ENCODE measurements at regions not wholly inside any gene's neighbourhood (a gene's known extent, or its start where the extent isn't known, plus 50 kb on each side); places are given as distances from the start of the nearest gene placed in this dataset.

- no peak overlapping the region for H3K27ac Mint-ChIP-seq (ENCODE audit: low read depth, unreplicated experiment)
- H3K4me3 Mint-ChIP-seq (ENCODE audit: unreplicated experiment), result no peak overlapping the region
- intact Hi-C loops (cut with micrococcal nuclease), result no loop called here
- no peaks in the 10 kb centered on the region for H3K27me3 Mint-ChIP-seq (ENCODE audit: insufficient read depth, unreplicated experiment)
- ChIA-PET CTCF (interaction anchor here (0.7 kb wide), 1 partner anchor 261 kb away, joined by 3 read pairs; no protein-coding TSS in a partner anchor), POLR2A (no interaction called here)
- no peaks in the 10 kb centered on the region for H3K9me3 Mint-ChIP-seq (ENCODE audit: unreplicated experiment)
- TF ChIP-seq CTCF (IDR thresholded peaks at IDR 0.05; ENCODE audit: unreplicated experiment), result no peak
- no peaks in the 10 kb centered on the region for H3K4me1 Mint-ChIP-seq (ENCODE audit: insufficient read depth, unreplicated experiment)
- DNase-seq (ENCODE audit: unreplicated experiment), result peak; percentile 8
- BruUV-seq (replicated peaks), result no TSS peak
- H3K36me3 Mint-ChIP-seq (ENCODE audit: insufficient read depth, unreplicated experiment), result no peaks in the 10 kb centered on the region
Observed at GRCh38 chr7:85659364-85659763, 472.5 kb upstream of the SEMA3D start.

GRCh38 chr7:85655252-85655651 is 468.4 kb upstream of the SEMA3D start:
- no peak overlapping the region for H3K4me3 Mint-ChIP-seq (ENCODE audit: unreplicated experiment)
- intact Hi-C loops (cut with micrococcal nuclease), result no loop called here
- H3K36me3 Mint-ChIP-seq (ENCODE audit: insufficient read depth, unreplicated experiment), result no peaks in the 10 kb centered on the region
- H3K27ac Mint-ChIP-seq (ENCODE audit: low read depth, unreplicated experiment), result no peak overlapping the region
- no TSS peak for BruUV-seq (replicated peaks)
- POLR2A ChIA-PET, result interaction anchor here (1.3 kb wide), 1 partner anchor 28 kb away, joined by 3 read pairs; no protein-coding TSS in a partner anchor
- CTCF ChIA-PET, result interaction anchor here (1.1 kb wide), 1 partner anchor 41 kb away, joined by 3 read pairs; no protein-coding TSS in a partner anchor
- H3K9me3 Mint-ChIP-seq (ENCODE audit: unreplicated experiment), result no peaks in the 10 kb centered on the region
- H3K4me1 Mint-ChIP-seq (ENCODE audit: insufficient read depth, unreplicated experiment), result no peaks in the 10 kb centered on the region
- peaks cover 17% of the 10 kb centered on the region for H3K27me3 Mint-ChIP-seq (ENCODE audit: insufficient read depth, unreplicated experiment)
- DNase-seq (ENCODE audit: unreplicated experiment), result no peak
- no peak for TF ChIP-seq CTCF (IDR thresholded peaks at IDR 0.05; ENCODE audit: unreplicated experiment)

GRCh38 chr7:85644272-85644671 is 457.4 kb upstream of the SEMA3D start:
- no TSS peak for BruUV-seq (replicated peaks)
- peaks cover 28% of the 10 kb centered on the region for H3K27me3 Mint-ChIP-seq (ENCODE audit: insufficient read depth, unreplicated experiment)
- peaks cover 6% of the 10 kb centered on the region for H3K4me1 Mint-ChIP-seq (ENCODE audit: insufficient read depth, unreplicated experiment)
- TF ChIP-seq CTCF (IDR thresholded peaks at IDR 0.05; ENCODE audit: unreplicated experiment), result no peak
- no peak overlapping the region for H3K27ac Mint-ChIP-seq (ENCODE audit: low read depth, unreplicated experiment)
- no peaks in the 10 kb centered on the region for H3K9me3 Mint-ChIP-seq (ENCODE audit: unreplicated experiment)
- no peaks in the 10 kb centered on the region for H3K36me3 Mint-ChIP-seq (ENCODE audit: insufficient read depth, unreplicated experiment)
- POLR2A ChIA-PET, result no interaction called here
- H3K4me3 Mint-ChIP-seq (ENCODE audit: unreplicated experiment), result no peak overlapping the region
- DNase-seq (ENCODE audit: unreplicated experiment), result no peak
- CTCF ChIA-PET, result no interaction called here
- intact Hi-C loops (cut with micrococcal nuclease), result no loop called here

- Mint-ChIP-seq H3K27ac (ENCODE audit: low read depth, unreplicated experiment) (no peak overlapping the region), H3K4me1 (ENCODE audit: insufficient read depth, unreplicated experiment) (peaks cover 6% of the 10 kb centered on the region), H3K9me3 (ENCODE audit: unreplicated experiment) (no peaks in the 10 kb centered on the region), H3K36me3 (ENCODE audit: insufficient read depth, unreplicated experiment) (no peaks in the 10 kb centered on the region), H3K4me3 (ENCODE audit: unreplicated experiment) (no peak overlapping the region), H3K27me3 (ENCODE audit: insufficient read depth, unreplicated experiment) (peaks cover 42% of the 10 kb centered on the region)
- ChIA-PET CTCF (no interaction called here), POLR2A (no interaction called here)
- TF ChIP-seq CTCF (IDR thresholded peaks at IDR 0.05; ENCODE audit: unreplicated experiment), result no peak
- intact Hi-C loops (cut with micrococcal nuclease), result no loop called here
- no TSS peak for BruUV-seq (replicated peaks)
- DNase-seq (ENCODE audit: unreplicated experiment), result no peak
Observed at GRCh38 chr7:85641331-85641730, 454.5 kb upstream of the SEMA3D start.

Data from MCF 10A (cell line).